Fibroblast of the aortic adventitia (primary cell): ENCODE measurements at regions not wholly inside any gene's neighbourhood (a gene's known extent, or its start where the extent isn't known, plus 50 kb on each side); places are given as distances from the start of the nearest gene placed in this dataset.

Experiments used
- DNase-seq: peaks from one replicate; pipeline ENCODE4 v3.0.0-alpha.2; 2010; ENCODE audit warnings: low read depth
- H3K4me3 ChIP-seq: 2 replicates; pipeline ENCODE4 v1.5.1; 2011; ENCODE audit warnings: low read depth, mild to moderate bottlenecking, control low read depth, low read length, moderate library complexity
- CTCF ChIP-seq: IDR thresholded peaks from 2 replicates; pipeline ENCODE4 v1.5.1; 2011; ENCODE audit warnings: mild to moderate bottlenecking, low read length, control low read depth, inconsistent platforms; ENCODE audit not compliant: insufficient read depth

GRCh38 chr6:51531623-51532022, 555.8 kb downstream of the PKHD1 start:
- no peak overlapping the region for H3K4me3 ChIP-seq
- no peak for TF ChIP-seq CTCF
- no peak for DNase-seq

GRCh38 chr6:51533962-51534361, 553.5 kb downstream of the PKHD1 start:
- TF ChIP-seq CTCF: no peak
- no peak for DNase-seq
- no peak overlapping the region for H3K4me3 ChIP-seq

- no peak overlapping the region for H3K4me3 ChIP-seq
- no peak for TF ChIP-seq CTCF
Measured at GRCh38 chr6:51535327-51535726, 552.1 kb downstream of the PKHD1 start.

GRCh38 chr6:51536728-51537127, 550.7 kb downstream of the PKHD1 start:
- DNase-seq: no peak
- no peak for TF ChIP-seq CTCF

More at GRCh38 chr6:51535327-51535726, 552.1 kb downstream of the PKHD1 start:
- no peak for DNase-seq

GRCh38 chr6:51541847-51542246, 545.6 kb downstream of the PKHD1 start:
- no peak for TF ChIP-seq CTCF
- no peak overlapping the region for H3K4me3 ChIP-seq
- DNase-seq: no peak

More at GRCh38 chr6:51536728-51537127, 550.7 kb downstream of the PKHD1 start:
- H3K4me3 ChIP-seq: no peak overlapping the region

GRCh38 chr6:51542475-51542874, 544.9 kb downstream of the PKHD1 start:
- no peak overlapping the region for H3K4me3 ChIP-seq
- no peak for TF ChIP-seq CTCF
- no peak for DNase-seq

GRCh38 chr6:51550243-51550642, 537.2 kb downstream of the PKHD1 start:
- no peak for TF ChIP-seq CTCF
- DNase-seq: no peak
- no peak overlapping the region for H3K4me3 ChIP-seq
